CMK (cell line): ENCODE measurements at regions not wholly inside any gene's neighbourhood (a gene's known extent, or its start where the extent isn't known, plus 50 kb on each side); places are given as distances from the start of the nearest gene placed in this dataset.

Source experiments
- DNase-seq: peaks from one replicate; pipeline ENCODE4 v3.0.0-alpha.2; 2010; ENCODE audit warnings: low read depth

DNA sequence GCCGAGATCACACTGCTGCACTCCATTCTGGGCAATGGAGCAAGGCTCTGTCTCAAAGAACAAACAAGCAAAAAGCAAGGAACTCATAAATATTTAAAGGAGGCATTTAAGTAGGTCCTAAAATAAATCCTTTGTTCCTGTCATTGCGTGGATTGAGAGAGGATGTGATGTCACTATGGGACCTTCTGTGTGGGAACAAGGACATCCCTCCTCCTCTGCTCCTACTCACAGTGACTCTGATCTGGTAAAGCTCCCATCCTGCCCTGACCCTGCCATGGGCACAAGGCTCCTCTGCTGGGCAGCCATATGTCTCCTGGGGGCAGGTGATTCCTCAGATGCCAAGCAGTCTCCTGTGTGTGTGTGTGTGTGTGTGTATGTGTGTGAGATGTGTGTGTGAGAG lies 74.1 kb upstream of the PRSS58 start:
- DNase-seq = no peak

DNA sequence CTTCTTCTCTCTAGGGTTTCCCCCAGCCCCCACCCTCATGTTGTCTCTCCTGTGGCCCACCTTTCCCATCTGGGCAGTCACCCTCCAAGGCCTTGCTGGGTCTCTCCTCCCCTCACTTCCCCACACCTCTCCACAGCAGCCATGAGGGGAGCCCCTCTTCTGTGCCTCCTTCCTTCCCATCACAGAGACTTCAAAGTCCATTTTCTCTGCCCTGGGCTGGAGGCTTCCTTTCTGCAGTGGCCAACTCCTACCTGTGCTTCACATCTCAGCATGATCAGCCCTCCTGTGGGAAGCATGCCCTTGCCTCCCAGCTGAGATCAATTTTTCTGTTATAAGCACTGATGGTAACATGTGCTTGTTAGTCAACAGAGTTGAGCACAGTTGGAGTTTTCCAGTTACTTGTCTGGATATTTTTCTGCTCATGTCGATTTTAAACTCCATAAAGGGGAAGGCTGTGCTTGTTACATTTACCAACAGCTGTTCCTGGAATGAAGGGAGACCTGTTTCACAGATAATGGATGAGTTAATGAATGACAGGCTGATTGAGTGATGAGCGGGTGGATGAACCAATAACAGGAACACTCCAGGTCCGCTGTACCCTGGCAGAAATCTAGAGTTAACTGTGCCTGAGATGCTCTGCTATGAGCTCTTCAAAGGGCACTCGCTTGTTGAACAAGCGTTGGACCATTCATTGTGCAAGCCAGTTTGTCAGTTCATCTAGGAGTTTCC lies 71.4 kb upstream of the PRSS58 start:
- no peak for DNase-seq

DNA sequence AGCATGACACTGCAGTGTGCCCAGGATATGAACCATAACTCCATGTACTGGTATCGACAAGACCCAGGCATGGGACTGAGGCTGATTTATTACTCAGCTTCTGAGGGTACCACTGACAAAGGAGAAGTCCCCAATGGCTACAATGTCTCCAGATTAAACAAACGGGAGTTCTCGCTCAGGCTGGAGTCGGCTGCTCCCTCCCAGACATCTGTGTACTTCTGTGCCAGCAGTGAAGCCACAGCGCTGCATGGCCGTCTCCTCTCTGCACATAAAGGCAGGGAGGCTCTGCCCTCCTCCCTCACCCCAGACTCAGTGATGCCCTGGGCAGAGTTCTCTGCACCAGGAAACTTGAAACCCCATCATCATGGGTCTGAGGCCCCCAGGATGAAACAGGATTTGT lies 70.7 kb upstream of the PRSS58 start:
- DNase-seq = no peak

DNA sequence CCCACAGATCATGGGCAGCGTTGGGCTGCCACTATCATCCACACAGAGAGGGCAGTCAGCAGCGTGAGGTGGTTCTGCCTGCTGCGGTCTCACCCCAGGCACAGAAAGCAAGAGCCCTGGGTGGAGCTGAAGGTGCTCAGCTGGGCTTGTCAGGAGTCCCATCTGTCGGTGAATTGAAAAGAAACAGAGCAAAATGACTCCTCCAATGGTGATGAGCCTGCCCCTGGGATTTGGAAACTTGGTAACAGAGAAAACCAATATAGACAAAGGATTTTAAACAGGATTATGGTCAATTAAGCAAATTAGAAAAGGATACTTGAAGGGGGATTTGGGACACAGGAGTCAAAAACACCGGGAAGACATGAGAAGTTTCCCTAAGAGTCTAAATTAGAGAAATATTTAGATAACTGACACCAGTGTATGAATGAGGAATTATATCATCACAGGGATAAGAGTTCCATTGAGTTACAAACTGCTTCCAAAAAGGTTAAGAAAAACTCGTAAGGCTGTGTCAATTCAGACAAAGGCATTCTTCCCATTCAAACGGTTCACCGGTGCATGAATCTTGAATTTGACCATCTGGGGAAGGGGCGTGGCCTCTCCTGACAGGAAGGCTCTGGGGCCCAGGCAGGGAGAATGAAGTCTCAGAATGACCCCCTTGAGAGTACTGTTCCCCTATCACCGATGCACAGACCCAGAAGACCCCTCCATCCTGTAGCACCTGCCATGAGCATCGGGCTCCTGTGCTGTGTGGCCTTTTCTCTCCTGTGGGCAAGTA lies 70.0 kb upstream of the PRSS58 start:
- DNase-seq = no peak

DNA sequence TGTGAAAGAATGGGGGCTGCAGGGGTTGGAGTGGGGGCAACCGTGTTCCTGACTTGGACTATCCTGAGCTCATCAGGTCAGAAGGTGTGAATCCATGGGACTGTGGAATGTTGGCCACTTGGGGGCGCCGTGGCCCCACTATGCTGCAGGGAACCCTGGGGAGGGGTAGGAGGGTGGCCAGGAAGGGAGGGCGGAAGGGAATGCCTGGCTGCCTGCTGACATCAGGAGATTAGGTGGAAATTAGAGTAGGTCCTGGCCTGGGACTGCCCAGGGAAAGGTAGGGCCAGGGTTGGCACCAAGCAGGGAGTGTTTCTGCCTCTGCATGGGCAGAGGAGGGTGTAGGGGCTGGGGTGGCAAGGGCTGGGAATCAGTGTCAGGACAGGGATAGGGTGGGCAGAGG lies 65.8 kb upstream of the PRSS58 start:
- DNase-seq = no peak

- no peak for DNase-seq
Measured at GRCh38 chr7:142321391-142321790, 63.5 kb upstream of the PRSS58 start.

DNA sequence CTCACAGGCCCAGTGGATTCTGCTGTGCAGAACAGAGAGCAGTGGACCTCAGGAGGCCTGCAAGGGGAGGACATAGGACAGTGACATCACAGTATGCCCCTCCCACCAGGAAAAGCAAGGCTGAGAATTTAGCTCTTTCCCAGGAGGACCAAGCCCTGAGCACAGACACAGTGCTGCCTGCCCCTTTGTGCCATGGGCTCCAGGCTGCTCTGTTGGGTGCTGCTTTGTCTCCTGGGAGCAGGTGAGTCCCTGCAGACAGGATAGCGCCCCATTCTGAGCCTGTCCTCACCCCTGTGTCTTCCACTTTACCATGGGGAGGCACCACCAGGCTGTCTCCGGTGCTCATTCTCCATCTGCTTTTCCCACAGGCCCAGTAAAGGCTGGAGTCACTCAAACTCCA lies 63.0 kb upstream of the PRSS58 start:
- no peak for DNase-seq

GRCh38 chr7:142319970-142320369 lies 62.1 kb upstream of the PRSS58 start:
- DNase-seq = no peak

DNA sequence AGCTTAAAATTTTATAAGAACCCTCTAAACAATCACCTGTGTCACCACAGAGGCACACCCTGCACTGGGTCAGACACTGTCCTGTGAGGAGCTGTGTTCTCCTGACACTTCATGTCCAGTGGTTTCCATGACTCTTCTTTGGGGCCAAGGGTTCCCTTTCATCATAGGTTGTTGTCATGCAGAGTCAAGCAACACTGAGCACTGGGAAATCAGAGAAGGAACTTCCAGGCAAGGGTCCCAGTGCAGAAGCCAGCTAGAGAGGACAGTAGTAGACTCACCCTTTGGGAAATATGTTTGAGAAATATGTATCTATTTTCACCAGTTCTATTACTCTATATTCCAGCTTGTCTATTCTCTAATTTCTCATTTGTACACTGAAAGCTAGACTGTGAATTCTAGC lies 56.4 kb upstream of the PRSS58 start:
- no peak for DNase-seq

GRCh38 chr7:142313528-142313927 lies 55.7 kb upstream of the PRSS58 start:
- no peak for DNase-seq

DNA sequence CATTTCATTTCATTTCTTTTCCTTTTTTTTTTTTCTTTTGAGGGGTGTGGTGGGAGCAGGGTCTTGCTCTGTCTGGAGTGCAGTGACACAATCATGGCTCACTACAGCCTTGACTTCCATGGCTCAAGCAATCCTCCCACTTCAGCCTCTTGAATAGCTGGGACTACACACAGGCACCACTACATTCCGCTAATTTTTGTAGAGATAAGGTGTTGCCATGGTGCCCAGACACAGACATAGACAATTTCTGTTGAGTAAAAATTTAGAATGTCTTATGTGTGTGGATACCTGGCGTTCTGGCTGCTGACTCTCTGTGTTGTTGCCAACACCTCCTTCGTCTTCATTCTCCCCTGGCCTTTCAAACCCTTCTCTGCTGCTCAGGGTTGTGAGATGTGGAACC lies 54.0 kb upstream of the PRSS58 start:
- no peak for DNase-seq

DNA sequence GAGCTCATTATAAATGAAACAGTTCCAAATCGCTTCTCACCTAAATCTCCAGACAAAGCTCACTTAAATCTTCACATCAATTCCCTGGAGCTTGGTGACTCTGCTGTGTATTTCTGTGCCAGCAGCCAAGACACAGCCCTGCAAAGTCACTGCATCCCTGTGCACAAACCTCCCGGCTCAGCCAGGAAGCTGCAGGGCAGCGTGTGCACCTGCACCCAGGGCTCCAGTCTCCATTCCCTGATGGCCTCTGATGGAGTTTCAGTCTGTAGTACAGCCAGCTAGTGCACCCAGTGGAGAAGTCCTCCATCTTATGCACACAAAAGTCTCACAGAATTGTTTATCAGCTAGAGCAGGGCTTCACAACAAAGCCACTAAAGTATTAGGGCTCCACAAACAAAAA lies 51.1 kb upstream of the PRSS58 start:
- DNase-seq = no peak

DNA sequence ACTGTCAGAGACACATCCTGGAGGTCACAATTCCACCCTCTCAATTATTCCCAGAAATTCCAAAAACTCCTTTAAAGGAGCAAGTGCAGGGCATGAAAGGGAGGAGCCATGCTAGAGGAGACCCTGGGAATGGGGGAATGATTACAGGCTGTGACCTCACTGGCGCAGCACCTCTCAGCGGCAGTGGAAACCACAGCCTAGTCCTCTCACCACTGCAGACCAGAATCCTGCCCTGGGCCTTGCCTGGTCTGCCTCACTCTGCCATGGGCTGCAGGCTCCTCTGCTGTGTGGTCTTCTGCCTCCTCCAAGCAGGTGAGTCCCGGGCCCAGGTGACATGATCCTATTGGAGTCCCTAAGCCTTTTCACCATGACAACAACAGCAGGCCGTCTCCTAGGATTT lies 50.5 kb upstream of the PRSS58 start:
- no peak for DNase-seq
